CD4-positive, alpha-beta T cell (primary cell): ENCODE measurements at regions not wholly inside any gene's neighbourhood (a gene's known extent, or its start where the extent isn't known, plus 50 kb on each side); places are given as distances from the start of the nearest gene placed in this dataset.

Experiments used
- ATAC-seq: fragments of 200-7000 bp; cut with Tn5 transposase; one replicate; pipeline ENCODE4 v1.10.0; 2022; ENCODE audit warnings: mild to moderate bottlenecking; ENCODE audit not compliant: poor library complexity
- CTCF ChIA-PET: fragments of 350-600 bp; sonication (Branson Sonifier 250); formaldehyde crosslinking; loops from one replicate; lab custom pipeline; 2021; ENCODE audit warnings: antibody characterized with exemption, inconsistent platforms; lab: Charles Lee
- POLR2A ChIA-PET: fragments of 350-600 bp; sonication (Branson Sonifier 250); formaldehyde crosslinking; loops from one replicate; lab custom pipeline; 2021; ENCODE audit warnings: antibody characterized with exemption, inconsistent platforms; lab: Charles Lee
- DNase-seq, 14 experiments: peaks; one replicate each; pipeline ENCODE4 v3.0.0-alpha.2; 2013 to 2020; ENCODE audit warnings: mixed read lengths in 2 of 14
- H3K27ac ChIP-seq, 2 donors: one replicate each; pipeline versions ENCODE4 v1.5.1 to v1.7.0; 2013; ENCODE audit warnings: low read length in 2 of 2, low read depth in 1 of 2, mild to moderate bottlenecking in 1 of 2
- H3K27me3 ChIP-seq, 2 experiments: 1 replicate in 1 of 2; 2 replicates in 1 of 2; pipeline versions ENCODE4 v1.6.1 to v1.7.0; 2013; ENCODE audit warnings: low read length in 2 of 2, control low read depth in 1 of 2, mild to moderate bottlenecking in 1 of 2, moderate library complexity in 1 of 2; ENCODE audit not compliant: insufficient read depth in 2 of 2, control insufficient read depth in 1 of 2
- H3K36me3 ChIP-seq: one replicate; pipeline ENCODE4 v1.6.1; 2013; ENCODE audit warnings: low read length, control low read depth; ENCODE audit not compliant: insufficient read depth
- H3K4me1 ChIP-seq: one replicate; pipeline ENCODE4 v1.6.1; 2013; ENCODE audit warnings: low read length, control low read depth; ENCODE audit not compliant: insufficient read depth
- H3K4me3 ChIP-seq: one replicate; pipeline ENCODE4 v1.5.1; 2013; ENCODE audit warnings: mild to moderate bottlenecking, low read length, moderate library complexity
- H3K9me3 ChIP-seq, 2 experiments: 1 replicate in 1 of 2; 2 replicates in 1 of 2; pipeline versions ENCODE4 v1.6.1 to v1.7.0; 2013; ENCODE audit warnings: low read length in 2 of 2, mild to moderate bottlenecking in 2 of 2, control low read depth in 1 of 2, moderate library complexity in 1 of 2; ENCODE audit not compliant: control insufficient read depth in 1 of 2, insufficient read depth in 1 of 2
- H3K27ac Mint-ChIP-seq: one replicate; pipeline ENCODE4 v1.8.0; 2020; ENCODE audit warnings: mixed read lengths
- H3K27me3 Mint-ChIP-seq: one replicate; pipeline ENCODE4 v1.8.0; 2021; ENCODE audit warnings: mixed read lengths
- H3K36me3 Mint-ChIP-seq: one replicate; pipeline ENCODE4 v1.8.0; 2021; ENCODE audit warnings: low read depth, mixed read lengths
- H3K4me1 Mint-ChIP-seq: one replicate; pipeline ENCODE4 v1.8.0; 2021; ENCODE audit warnings: low read depth, mixed read lengths
- H3K4me3 Mint-ChIP-seq: one replicate; pipeline ENCODE4 v1.8.0; 2020; ENCODE audit warnings: mild to moderate bottlenecking, mixed read lengths
- H3K9me3 Mint-ChIP-seq: one replicate; pipeline ENCODE4 v1.8.0; 2020; ENCODE audit warnings: mixed read lengths
- CTCF ChIP-seq: fragments of 200-600 bp; IDR thresholded peaks from one replicate; pipeline ENCODE4 v1.8.0; 2022; ENCODE audit warnings: antibody characterized with exemption, mild to moderate bottlenecking
- intact Hi-C, 2 experiments: fragments of 100-400 bp; cut with DNase I in 1 of 2; cut with micrococcal nuclease in 1 of 2; formaldehyde crosslinking; loops; one replicate each; pipeline versions ENCODE4 v1.15.1 to v1.9.0; 2023 to 2025; cut with DNase I, micrococcal nuclease

DNA sequence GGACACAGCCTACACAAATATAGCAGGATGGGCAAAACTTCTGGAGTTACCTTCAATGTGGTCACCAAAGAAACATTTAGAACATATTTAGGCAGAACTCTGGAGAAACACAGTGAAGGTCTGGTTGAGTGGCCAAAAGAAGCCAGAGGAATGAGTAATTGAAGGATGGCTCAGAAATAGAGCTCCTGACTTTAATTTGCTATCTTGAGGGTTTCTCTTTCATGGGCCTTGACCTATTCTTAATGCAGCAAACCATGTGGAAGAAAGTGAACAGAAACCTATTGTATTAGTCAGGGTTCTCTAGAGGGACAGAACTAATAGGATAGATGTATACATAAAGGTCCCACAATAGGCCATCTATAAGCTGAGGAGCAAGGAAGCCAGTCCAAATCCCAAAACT lies 650.5 kb downstream of the ACTL7B start:
- no peak for ATAC-seq
- Mint-ChIP-seq H3K4me1 (no peaks in the 10 kb centered on the region), H3K27ac (no peak overlapping the region), H3K27me3 (no peaks in the 10 kb centered on the region), H3K36me3 (no peaks in the 10 kb centered on the region), H3K4me3 (no peak overlapping the region), H3K9me3 (peaks cover 17% of the 10 kb centered on the region)
- H3K9me3 ChIP-seq: peaks cover 0 to 10% of the 10 kb centered on the region in 2 experiments
- no peak overlapping the region for H3K4me3 ChIP-seq
- H3K4me1 ChIP-seq: no peaks in the 10 kb centered on the region
- TF ChIP-seq CTCF: no peak
- intact Hi-C loops: no loop called here
- POLR2A ChIA-PET: no interaction called here
- H3K27ac ChIP-seq: no peak overlapping the region
- CTCF ChIA-PET: no interaction called here
- no peaks in the 10 kb centered on the region for H3K36me3 ChIP-seq
- no peak for DNase-seq
- H3K27me3 ChIP-seq: no peaks in the 10 kb centered on the region

DNA sequence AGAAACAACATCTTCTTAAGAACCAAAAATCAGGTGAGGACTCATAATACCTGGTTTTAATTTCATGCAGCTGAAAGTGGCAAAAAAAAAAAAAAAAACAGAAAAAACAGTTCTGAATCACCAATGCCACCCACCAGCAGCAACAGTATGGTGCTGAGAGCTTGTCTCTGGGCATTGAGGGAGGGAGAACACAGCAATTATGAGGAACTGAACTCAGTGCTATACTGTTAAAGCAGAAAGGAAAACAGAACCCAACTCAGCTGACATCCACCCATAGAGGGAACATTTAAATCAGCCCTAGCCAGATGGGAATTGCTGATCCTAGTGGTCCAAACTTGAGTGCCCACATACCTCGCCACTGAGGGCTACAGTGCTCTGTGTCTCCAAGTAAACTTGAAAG lies 657.9 kb downstream of the ACTL7B start:
- ChIA-PET POLR2A (no interaction called here), CTCF (no interaction called here)
- H3K4me1 ChIP-seq: no peaks in the 10 kb centered on the region

DNA sequence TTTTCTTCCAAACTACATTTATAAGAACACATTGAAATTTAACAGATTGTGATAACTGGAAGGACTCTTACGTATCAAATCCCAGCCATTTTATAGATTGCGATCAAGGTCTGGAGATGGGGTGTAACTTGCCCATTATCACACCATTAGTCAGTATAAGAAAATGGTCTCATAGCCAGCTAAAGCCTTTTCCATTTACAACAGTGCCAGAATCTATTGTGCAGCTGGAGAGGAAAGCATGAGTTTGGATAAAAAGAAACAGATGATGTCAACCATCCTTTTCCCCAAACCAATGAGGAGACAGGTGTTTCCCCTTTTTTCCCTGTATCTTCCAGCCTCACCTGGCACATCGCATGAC lies 658.8 kb downstream of the ACTL7B start:
- Mint-ChIP-seq H3K4me1 (no peaks in the 10 kb centered on the region), H3K27ac (no peak overlapping the region), H3K9me3 (peaks cover 8% of the 10 kb centered on the region), H3K4me3 (no peak overlapping the region), H3K36me3 (no peaks in the 10 kb centered on the region), H3K27me3 (no peaks in the 10 kb centered on the region)
- Histone ChIP-seq H3K27ac (no peak overlapping the region), H3K27me3 (no peaks in the 10 kb centered on the region), H3K4me1 (no peaks in the 10 kb centered on the region), H3K36me3 (no peaks in the 10 kb centered on the region), H3K9me3 (peaks cover 0 to 13% of the 10 kb centered on the region in 2 experiments), H3K4me3 (no peak overlapping the region)
- no peak for ATAC-seq
- intact Hi-C loops: no loop called here
- ChIA-PET POLR2A (no interaction called here), CTCF (no interaction called here)
- DNase-seq: no peak
- no peak for TF ChIP-seq CTCF

More for the DNA sequence above, 657.9 kb downstream of the ACTL7B start:
- Histone ChIP-seq H3K27ac (no peak overlapping the region), H3K4me3 (no peak overlapping the region), H3K27me3 (no peaks in the 10 kb centered on the region), H3K36me3 (no peaks in the 10 kb centered on the region), H3K9me3 (peaks cover 0 to 9% of the 10 kb centered on the region in 2 experiments)
- Mint-ChIP-seq H3K27me3 (no peaks in the 10 kb centered on the region), H3K36me3 (no peaks in the 10 kb centered on the region), H3K4me3 (no peak overlapping the region), H3K4me1 (no peaks in the 10 kb centered on the region), H3K9me3 (peaks cover 10% of the 10 kb centered on the region), H3K27ac (no peak overlapping the region)
- ATAC-seq (no peak), DNase-seq (no peak)
- no peak for TF ChIP-seq CTCF
- intact Hi-C loops: no loop called here
